HCT116 (cell line): ENCODE measurements at regions not wholly inside any gene's neighbourhood (a gene's known extent, or its start where the extent isn't known, plus 50 kb on each side); places are given as distances from the start of the nearest gene placed in this dataset.
A peak's percentile ranks its signal among the peaks of the same experiment; 100 is the strongest.

Source experiments
- ATAC-seq: fragments of 200-7000 bp; cut with Tn5 transposase; 2 replicates; pipeline ENCODE4 v1.9.1; 2020; ENCODE audit warnings: mild to moderate bottlenecking, moderate library complexity
- BruUV-seq: library from RNA; stranded (reverse); fragments of 400-500 nt; replicated peaks from 2 replicates; lab custom pipeline; 2021; lab: Mats Ljungman, UMichigan
- CTCF ChIA-PET: fragments of 300-600 bp; sonication (Branson Sonifier 250); formaldehyde crosslinking; loops from one replicate; lab custom pipeline; 2021; ENCODE audit warnings: antibody characterized with exemption; lab: Charles Lee
- POLR2A ChIA-PET: fragments of 300-600, 350-600 bp; sonication (Branson Sonifier 250); formaldehyde crosslinking; loops from one replicate; lab custom pipeline; 2021; ENCODE audit warnings: antibody characterized with exemption; lab: Charles Lee
- RAD21 ChIA-PET, 2 experiments: fragments of 300-600 bp; sonication (Branson Sonifier 250); formaldehyde crosslinking; loops; one replicate each; lab custom pipeline; 2023; ENCODE audit warnings: low total read pairs in 2 of 2; ENCODE audit not compliant: uncharacterized antibody in 2 of 2, unreplicated experiment in 2 of 2, low non-redundant PET in 1 of 2; lab: Charles Lee
- DNase-seq: peaks from one replicate; pipeline ENCODE4 v3.0.0-alpha.2; 2010; ENCODE audit warnings: low read depth, low spot score
- H2AFZ ChIP-seq: fragments of 200-600 bp; shearing (Covaris generic), sonication (generic); 2 replicates; pipeline ENCODE4 v1.6.1; 2017; ENCODE audit warnings: low read depth, mixed run types, mixed read lengths, antibody characterized with exemption, low read length; ENCODE audit not compliant: poor library complexity, severe bottlenecking
- H3K27ac ChIP-seq: 2 replicates; pipeline ENCODE4 v1.5.1; 2012; ENCODE audit warnings: low read depth, low read length
- H3K27me3 ChIP-seq: fragments of 200-600 bp; sonication (generic); 2 replicates; pipeline ENCODE4 v1.6.1; 2016; ENCODE audit warnings: mixed run types, low read length, mixed read lengths; ENCODE audit not compliant: insufficient read depth
- H3K36me3 ChIP-seq, 2 experiments: fragments of 200-500 bp in 1 of 2; fragments of 200-600 bp in 1 of 2; sonication (Bioruptor generic) in 1 of 2; sonication (generic) in 1 of 2; 2 replicates each; pipeline versions ENCODE4 v1.5.1 to v1.6.1; 2014 to 2016; ENCODE audit warnings: low read length in 2 of 2, inconsistent platforms in 1 of 2, mixed read lengths in 1 of 2, mixed run types in 1 of 2; ENCODE audit not compliant: insufficient read depth in 2 of 2, control insufficient read depth in 1 of 2
- H3K4me1 ChIP-seq, 2 experiments: fragments of 200-600 bp in 1 of 2; sonication (generic) in 1 of 2; 2 replicates each; pipeline versions ENCODE4 v1.5.1 to v1.6.1; 2012 to 2017; ENCODE audit warnings: low read length in 2 of 2, inconsistent platforms in 1 of 2, mild to moderate bottlenecking in 1 of 2, mixed read lengths in 1 of 2, mixed run types in 1 of 2, moderate library complexity in 1 of 2; ENCODE audit not compliant: insufficient read depth in 2 of 2, control insufficient read depth in 1 of 2
- H3K4me2 ChIP-seq: fragments of 200-600 bp; sonication (generic); 2 replicates; pipeline ENCODE4 v1.6.1; 2017; ENCODE audit warnings: mixed run types, low read length, mixed read lengths
- H3K4me3 ChIP-seq, 2 experiments: fragments of 200-600 bp in 1 of 2; sonication (generic) in 1 of 2; replicated peaks in 1 of 2; 2 replicates each; pipeline ENCODE4 v1.5.1; 2011 to 2016; ENCODE audit warnings: low read length in 2 of 2, control low read depth in 1 of 2, low read depth in 1 of 2, mild to moderate bottlenecking in 1 of 2, mixed read lengths in 1 of 2, mixed run types in 1 of 2
- H3K79me2 ChIP-seq: fragments of 200-600 bp; sonication (generic); 2 replicates; pipeline ENCODE4 v1.6.1; 2017; ENCODE audit warnings: mild to moderate bottlenecking, mixed run types, low read length, moderate library complexity, mixed read lengths; ENCODE audit not compliant: insufficient read depth
- H3K9ac ChIP-seq: fragments of 200-600 bp; sonication (generic); 2 replicates; pipeline ENCODE4 v1.6.1; 2016; ENCODE audit warnings: low read length, mixed read lengths
- H3K9me2 ChIP-seq: fragments of 200-600 bp; sonication (generic), shearing (Covaris generic); 2 replicates; pipeline ENCODE4 v1.6.1; 2017; ENCODE audit warnings: mixed run types, mild to moderate bottlenecking, moderate library complexity; ENCODE audit not compliant: insufficient read depth
- H3K9me3 ChIP-seq, 2 experiments: fragments of 200-500 bp in 1 of 2; fragments of 200-600 bp in 1 of 2; sonication (Bioruptor generic) in 1 of 2; sonication (generic) in 1 of 2; 2 replicates each; pipeline ENCODE4 v1.6.1; 2014 to 2017; ENCODE audit warnings: low read length in 2 of 2, mixed read lengths in 2 of 2, inconsistent platforms in 1 of 2, low read depth in 1 of 2, mild to moderate bottlenecking in 1 of 2, mixed run types in 1 of 2, moderate library complexity in 1 of 2; ENCODE audit not compliant: control insufficient read depth in 1 of 2, insufficient read depth in 1 of 2
- H4K20me1 ChIP-seq: fragments of 200-600 bp; sonication (generic), shearing (Covaris generic); 2 replicates; pipeline ENCODE4 v1.6.1; 2017; ENCODE audit warnings: mixed run types, mild to moderate bottlenecking, moderate library complexity; ENCODE audit not compliant: insufficient read depth
- EZH2 ChIP-seq: fragments of 200-600 bp; sonication (generic); IDR thresholded peaks from 2 replicates; pipeline ENCODE4 v1.6.1; 2017; ENCODE audit warnings: antibody characterized with exemption, mixed run types
- intact Hi-C: fragments of 100-400 bp; cut with micrococcal nuclease; formaldehyde crosslinking; loops from 2 replicates; pipeline ENCODE4 v1.10.0; 2022
- TF ChIP-seq, protein P1 (sequence below): IDR thresholded peaks from 2 replicates; pipeline ENCODE4 v1.6.1; 2012; ENCODE audit warnings: low read depth
- TF ChIP-seq, protein P2 (sequence below), 3 experiments: fragments of 200-600 bp in 1 of 3; sonication (generic) in 1 of 3; IDR thresholded peaks in 2 of 3; conservative IDR thresholded peaks in 1 of 3; 2 replicates each; pipeline ENCODE4 v1.5.1; 2012 to 2017; ENCODE audit warnings: low read depth in 2 of 3, low read length in 2 of 3, antibody characterized with exemption in 1 of 3, borderline replicate concordance in 1 of 3, control low read depth in 1 of 3, mild to moderate bottlenecking in 1 of 3, mixed read lengths in 1 of 3, mixed run types in 1 of 3, moderate library complexity in 1 of 3; ENCODE audit not compliant: insufficient read depth in 1 of 3

DNA sequence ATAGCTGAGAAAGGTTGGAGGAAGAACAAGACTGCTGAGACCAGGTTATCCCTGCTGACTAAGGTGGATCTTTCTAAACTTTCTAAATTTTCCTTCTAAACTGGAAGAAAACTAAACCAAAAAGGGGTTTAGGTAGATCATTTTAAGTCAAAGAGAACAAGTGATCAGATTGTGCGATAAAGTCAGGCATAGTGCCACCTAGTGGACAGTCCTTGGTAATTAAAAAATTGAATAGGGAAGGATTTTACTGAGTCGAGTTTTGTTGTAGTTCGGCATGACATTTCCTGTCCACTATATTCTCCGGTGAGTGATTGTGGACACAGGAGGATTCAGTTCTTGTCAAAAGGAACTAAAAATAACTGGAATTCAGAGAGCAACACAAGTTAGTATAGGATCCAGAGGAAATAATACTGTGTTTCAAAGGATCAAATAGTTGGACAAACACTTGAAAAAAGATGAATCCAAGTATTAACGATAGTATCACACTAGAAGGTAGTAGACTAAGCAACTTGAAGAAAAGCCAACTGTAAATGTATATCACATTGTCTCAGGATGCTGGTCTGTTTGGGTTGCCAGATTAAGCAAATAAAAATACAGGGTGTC is 1236.4 kb downstream of the FAM181B start:
- no peak for ATAC-seq
- intact Hi-C loops = no loop called here

More for the DNA sequence above, 1236.4 kb downstream of the FAM181B start:
- Histone ChIP-seq H3K36me3 (no peaks in the 10 kb centered on the region), H3K4me3 (no peak overlapping the region), H3K9me2 (no peaks in the 10 kb centered on the region), H3K4me1 (no peaks in the 10 kb centered on the region), H3K4me2 (no peak overlapping the region), H4K20me1 (no peaks in the 10 kb centered on the region), H3K79me2 (no peaks in the 10 kb centered on the region), H3K9me3 (peaks cover 3 to 19% of the 10 kb centered on the region in 2 experiments; a peak in 2 of 4 replicates), H2AFZ (no peak overlapping the region), H3K27ac (no peak overlapping the region), H3K9ac (no peak overlapping the region), H3K27me3 (no peaks in the 10 kb centered on the region)
- BruUV-seq = no TSS peak
- TF ChIP-seq, protein P1, sequence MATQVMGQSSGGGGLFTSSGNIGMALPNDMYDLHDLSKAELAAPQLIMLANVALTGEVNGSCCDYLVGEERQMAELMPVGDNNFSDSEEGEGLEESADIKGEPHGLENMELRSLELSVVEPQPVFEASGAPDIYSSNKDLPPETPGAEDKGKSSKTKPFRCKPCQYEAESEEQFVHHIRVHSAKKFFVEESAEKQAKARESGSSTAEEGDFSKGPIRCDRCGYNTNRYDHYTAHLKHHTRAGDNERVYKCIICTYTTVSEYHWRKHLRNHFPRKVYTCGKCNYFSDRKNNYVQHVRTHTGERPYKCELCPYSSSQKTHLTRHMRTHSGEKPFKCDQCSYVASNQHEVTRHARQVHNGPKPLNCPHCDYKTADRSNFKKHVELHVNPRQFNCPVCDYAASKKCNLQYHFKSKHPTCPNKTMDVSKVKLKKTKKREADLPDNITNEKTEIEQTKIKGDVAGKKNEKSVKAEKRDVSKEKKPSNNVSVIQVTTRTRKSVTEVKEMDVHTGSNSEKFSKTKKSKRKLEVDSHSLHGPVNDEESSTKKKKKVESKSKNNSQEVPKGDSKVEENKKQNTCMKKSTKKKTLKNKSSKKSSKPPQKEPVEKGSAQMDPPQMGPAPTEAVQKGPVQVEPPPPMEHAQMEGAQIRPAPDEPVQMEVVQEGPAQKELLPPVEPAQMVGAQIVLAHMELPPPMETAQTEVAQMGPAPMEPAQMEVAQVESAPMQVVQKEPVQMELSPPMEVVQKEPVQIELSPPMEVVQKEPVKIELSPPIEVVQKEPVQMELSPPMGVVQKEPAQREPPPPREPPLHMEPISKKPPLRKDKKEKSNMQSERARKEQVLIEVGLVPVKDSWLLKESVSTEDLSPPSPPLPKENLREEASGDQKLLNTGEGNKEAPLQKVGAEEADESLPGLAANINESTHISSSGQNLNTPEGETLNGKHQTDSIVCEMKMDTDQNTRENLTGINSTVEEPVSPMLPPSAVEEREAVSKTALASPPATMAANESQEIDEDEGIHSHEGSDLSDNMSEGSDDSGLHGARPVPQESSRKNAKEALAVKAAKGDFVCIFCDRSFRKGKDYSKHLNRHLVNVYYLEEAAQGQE = no peak
- TF ChIP-seq, protein P2, sequence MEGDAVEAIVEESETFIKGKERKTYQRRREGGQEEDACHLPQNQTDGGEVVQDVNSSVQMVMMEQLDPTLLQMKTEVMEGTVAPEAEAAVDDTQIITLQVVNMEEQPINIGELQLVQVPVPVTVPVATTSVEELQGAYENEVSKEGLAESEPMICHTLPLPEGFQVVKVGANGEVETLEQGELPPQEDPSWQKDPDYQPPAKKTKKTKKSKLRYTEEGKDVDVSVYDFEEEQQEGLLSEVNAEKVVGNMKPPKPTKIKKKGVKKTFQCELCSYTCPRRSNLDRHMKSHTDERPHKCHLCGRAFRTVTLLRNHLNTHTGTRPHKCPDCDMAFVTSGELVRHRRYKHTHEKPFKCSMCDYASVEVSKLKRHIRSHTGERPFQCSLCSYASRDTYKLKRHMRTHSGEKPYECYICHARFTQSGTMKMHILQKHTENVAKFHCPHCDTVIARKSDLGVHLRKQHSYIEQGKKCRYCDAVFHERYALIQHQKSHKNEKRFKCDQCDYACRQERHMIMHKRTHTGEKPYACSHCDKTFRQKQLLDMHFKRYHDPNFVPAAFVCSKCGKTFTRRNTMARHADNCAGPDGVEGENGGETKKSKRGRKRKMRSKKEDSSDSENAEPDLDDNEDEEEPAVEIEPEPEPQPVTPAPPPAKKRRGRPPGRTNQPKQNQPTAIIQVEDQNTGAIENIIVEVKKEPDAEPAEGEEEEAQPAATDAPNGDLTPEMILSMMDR (IDR thresholded peaks at IDR 0.05 in 2 of 3, conservative IDR thresholded peaks at IDR 0.05 in 1 of 3; ENCODE audit: borderline replicate concordance in 1 of 3, insufficient read depth in 1 of 3, low read depth in 2 of 3, low read length in 2 of 3) = peak in 2 of 3 experiments; percentile 27 to 67; a peak in 3 of 6 replicates
- no peak for TF ChIP-seq EZH2
- ChIA-PET CTCF (no interaction called here), POLR2A (no interaction called here), RAD21 (no interaction called here)
- peak; percentile 0 for DNase-seq
